ENCODE measurements at regions not wholly inside any gene's neighbourhood (a gene's known extent, or its start where the extent isn't known, plus 50 kb on each side); places are given as distances from the start of the nearest gene placed in this dataset.

GRCh38 chr15:69505956-69506556 lies 53.4 kb downstream of the RPLP1 start:
- 86 to 91% methylated on average over 6 of the region's 9 CpGs for WGBS, 2 experiments (ENCODE audit: insufficient coverage in 2 of 2)
- no peaks in the 10 kb centered on the region for H3K9me3 ChIP-seq (ENCODE audit: control insufficient read depth, low read length)
- no peak overlapping the region for H3K4me3 ChIP-seq (ENCODE audit: extremely low read depth, insufficient read depth, low read length, poor library complexity, severe bottlenecking)
- H3K27ac ChIP-seq (ENCODE audit: low read depth, low read length, severe bottlenecking) = no peak overlapping the region
- no peaks in the 10 kb centered on the region for H3K36me3 ChIP-seq (ENCODE audit: control insufficient read depth, insufficient read depth, low read length)
- H3K4me1 ChIP-seq (ENCODE audit: control insufficient read depth, insufficient read depth, low read length, poor library complexity, severe bottlenecking) = no peaks in the 10 kb centered on the region

- WGBS, 2 experiments (ENCODE audit: insufficient coverage in 2 of 2) = 88 to 100% methylated on average over 1 of the region's 1 CpG
- Histone ChIP-seq H3K4me1 (ENCODE audit: control insufficient read depth, insufficient read depth, low read length, poor library complexity, severe bottlenecking) (peaks cover 2% of the 10 kb centered on the region), H3K4me3 (ENCODE audit: extremely low read depth, insufficient read depth, low read length, poor library complexity, severe bottlenecking) (no peak overlapping the region), H3K36me3 (ENCODE audit: control insufficient read depth, insufficient read depth, low read length) (no peaks in the 10 kb centered on the region), H3K27ac (ENCODE audit: low read depth, low read length, severe bottlenecking) (no peak overlapping the region), H3K9me3 (ENCODE audit: control insufficient read depth, low read length) (no peaks in the 10 kb centered on the region)
These were observed 56.0 kb downstream of the RPLP1 start for GRCh38 chr15:69508659-69509058.

- WGBS, 2 experiments (ENCODE audit: insufficient coverage in 2 of 2) = 89 to 96% methylated on average over 3 of the region's 4 CpGs
- no peak overlapping the region for H3K27ac ChIP-seq (ENCODE audit: low read depth, low read length, severe bottlenecking)
- no peaks in the 10 kb centered on the region for H3K36me3 ChIP-seq (ENCODE audit: control insufficient read depth, insufficient read depth, low read length)
- peaks cover 3% of the 10 kb centered on the region for H3K4me1 ChIP-seq (ENCODE audit: control insufficient read depth, insufficient read depth, low read length, poor library complexity, severe bottlenecking)
- no peaks in the 10 kb centered on the region for H3K9me3 ChIP-seq (ENCODE audit: control insufficient read depth, low read length)
- no peak overlapping the region for H3K4me3 ChIP-seq (ENCODE audit: extremely low read depth, insufficient read depth, low read length, poor library complexity, severe bottlenecking)
These were observed 56.5 kb downstream of the RPLP1 start for GRCh38 chr15:69509131-69509530.

- Histone ChIP-seq H3K4me1 (ENCODE audit: control insufficient read depth, insufficient read depth, low read length, poor library complexity, severe bottlenecking) (peaks cover 3% of the 10 kb centered on the region), H3K9me3 (ENCODE audit: control insufficient read depth, low read length) (no peaks in the 10 kb centered on the region), H3K4me3 (ENCODE audit: extremely low read depth, insufficient read depth, low read length, poor library complexity, severe bottlenecking) (no peak overlapping the region), H3K36me3 (ENCODE audit: control insufficient read depth, insufficient read depth, low read length) (no peaks in the 10 kb centered on the region), H3K27ac (ENCODE audit: low read depth, low read length, severe bottlenecking) (no peak overlapping the region)
These were observed 57.9 kb downstream of the RPLP1 start for GRCh38 chr15:69510556-69510955.

- Histone ChIP-seq H3K4me1 (ENCODE audit: control insufficient read depth, insufficient read depth, low read length, poor library complexity, severe bottlenecking) (peaks cover 3% of the 10 kb centered on the region), H3K4me3 (ENCODE audit: extremely low read depth, insufficient read depth, low read length, poor library complexity, severe bottlenecking) (no peak overlapping the region), H3K27ac (ENCODE audit: low read depth, low read length, severe bottlenecking) (no peak overlapping the region), H3K36me3 (ENCODE audit: control insufficient read depth, insufficient read depth, low read length) (no peaks in the 10 kb centered on the region), H3K9me3 (ENCODE audit: control insufficient read depth, low read length) (no peaks in the 10 kb centered on the region)
These were observed 58.4 kb downstream of the RPLP1 start for GRCh38 chr15:69511015-69511414.

- H3K4me3 ChIP-seq (ENCODE audit: extremely low read depth, insufficient read depth, low read length, poor library complexity, severe bottlenecking) = no peak overlapping the region
- no peaks in the 10 kb centered on the region for H3K36me3 ChIP-seq (ENCODE audit: control insufficient read depth, insufficient read depth, low read length)
- WGBS, 2 experiments (ENCODE audit: insufficient coverage in 2 of 2) = 94 to 100% methylated on average over 1 to 2 of the region's 3 CpGs
These were observed 59.2 kb downstream of the RPLP1 start for GRCh38 chr15:69511716-69512340.

GRCh38 chr15:69513450-69513960 lies 60.9 kb downstream of the RPLP1 start:
- H3K9me3 ChIP-seq (ENCODE audit: control insufficient read depth, low read length) = no peaks in the 10 kb centered on the region
- no peak overlapping the region for H3K27ac ChIP-seq (ENCODE audit: low read depth, low read length, severe bottlenecking)
- H3K36me3 ChIP-seq (ENCODE audit: control insufficient read depth, insufficient read depth, low read length) = no peaks in the 10 kb centered on the region
- WGBS, 2 experiments (ENCODE audit: insufficient coverage in 2 of 2) = 85% methylated on average over 3 to 5 of the region's 5 CpGs
- H3K4me1 ChIP-seq (ENCODE audit: control insufficient read depth, insufficient read depth, low read length, poor library complexity, severe bottlenecking) = peaks cover 3% of the 10 kb centered on the region
- no peak overlapping the region for H3K4me3 ChIP-seq (ENCODE audit: extremely low read depth, insufficient read depth, low read length, poor library complexity, severe bottlenecking)

More at GRCh38 chr15:69511716-69512340, 59.2 kb downstream of the RPLP1 start:
- no peaks in the 10 kb centered on the region for H3K9me3 ChIP-seq (ENCODE audit: control insufficient read depth, low read length)
- H3K4me1 ChIP-seq (ENCODE audit: control insufficient read depth, insufficient read depth, low read length, poor library complexity, severe bottlenecking) = peaks cover 3% of the 10 kb centered on the region
- no peak overlapping the region for H3K27ac ChIP-seq (ENCODE audit: low read depth, low read length, severe bottlenecking)

- Histone ChIP-seq H3K36me3 (ENCODE audit: control insufficient read depth, insufficient read depth, low read length) (no peaks in the 10 kb centered on the region), H3K27ac (ENCODE audit: low read depth, low read length, severe bottlenecking) (no peak overlapping the region), H3K4me3 (ENCODE audit: extremely low read depth, insufficient read depth, low read length, poor library complexity, severe bottlenecking) (no peak overlapping the region), H3K9me3 (ENCODE audit: control insufficient read depth, low read length) (no peaks in the 10 kb centered on the region), H3K4me1 (ENCODE audit: control insufficient read depth, insufficient read depth, low read length, poor library complexity, severe bottlenecking) (peaks cover 3% of the 10 kb centered on the region)
- 73 to 82% methylated on average over 3 to 4 of the region's 7 CpGs for WGBS, 2 experiments (ENCODE audit: insufficient coverage in 2 of 2)
These were observed 61.4 kb downstream of the RPLP1 start for GRCh38 chr15:69513986-69514385.

GRCh38 chr15:69515508-69515907 lies 62.9 kb downstream of the RPLP1 start:
- Histone ChIP-seq H3K4me3 (ENCODE audit: extremely low read depth, insufficient read depth, low read length, poor library complexity, severe bottlenecking) (no peak overlapping the region), H3K36me3 (ENCODE audit: control insufficient read depth, insufficient read depth, low read length) (no peaks in the 10 kb centered on the region), H3K9me3 (ENCODE audit: control insufficient read depth, low read length) (no peaks in the 10 kb centered on the region), H3K27ac (ENCODE audit: low read depth, low read length, severe bottlenecking) (no peak overlapping the region), H3K4me1 (ENCODE audit: control insufficient read depth, insufficient read depth, low read length, poor library complexity, severe bottlenecking) (peaks cover 3% of the 10 kb centered on the region)
- 92 to 94% methylated on average over 2 to 3 of the region's 4 CpGs for WGBS, 2 experiments (ENCODE audit: insufficient coverage in 2 of 2)

- peaks cover 3% of the 10 kb centered on the region for H3K4me1 ChIP-seq (ENCODE audit: control insufficient read depth, insufficient read depth, low read length, poor library complexity, severe bottlenecking)
- H3K36me3 ChIP-seq (ENCODE audit: control insufficient read depth, insufficient read depth, low read length) = no peaks in the 10 kb centered on the region
- WGBS, 2 experiments (ENCODE audit: insufficient coverage in 2 of 2) = 96 to 100% methylated on average over 2 of the region's 3 CpGs
- H3K9me3 ChIP-seq (ENCODE audit: control insufficient read depth, low read length) = no peaks in the 10 kb centered on the region
- no peak overlapping the region for H3K27ac ChIP-seq (ENCODE audit: low read depth, low read length, severe bottlenecking)
- no peak overlapping the region for H3K4me3 ChIP-seq (ENCODE audit: extremely low read depth, insufficient read depth, low read length, poor library complexity, severe bottlenecking)
These were observed 63.3 kb downstream of the RPLP1 start for GRCh38 chr15:69515926-69516325.

GRCh38 chr15:69517052-69517451 lies 64.4 kb downstream of the RPLP1 start:
- 80% methylated on average over 1 of the region's 2 CpGs; no CpG with 5 or more reads in 1 of the 2 experiments for WGBS, 2 experiments (ENCODE audit: insufficient coverage in 2 of 2)
- H3K9me3 ChIP-seq (ENCODE audit: control insufficient read depth, low read length) = no peaks in the 10 kb centered on the region
- no peak overlapping the region for H3K4me3 ChIP-seq (ENCODE audit: extremely low read depth, insufficient read depth, low read length, poor library complexity, severe bottlenecking)

More at GRCh38 chr15:69517052-69517451, 64.4 kb downstream of the RPLP1 start:
- no peak overlapping the region for H3K27ac ChIP-seq (ENCODE audit: low read depth, low read length, severe bottlenecking)
- peaks cover 3% of the 10 kb centered on the region for H3K4me1 ChIP-seq (ENCODE audit: control insufficient read depth, insufficient read depth, low read length, poor library complexity, severe bottlenecking)
- H3K36me3 ChIP-seq (ENCODE audit: control insufficient read depth, insufficient read depth, low read length) = no peaks in the 10 kb centered on the region
